IMR-90 (cell line): ENCODE measurements at regions not wholly inside any gene's neighbourhood (a gene's known extent, or its start where the extent isn't known, plus 50 kb on each side); places are given as distances from the start of the nearest gene placed in this dataset.

Source experiments
- ATAC-seq: fragments of 200-7000 bp; cut with Tn5 transposase; 2 replicates; pipeline ENCODE4 v1.9.1; 2020; ENCODE audit warnings: low read depth, mild to moderate bottlenecking, moderate library complexity
- BruUV-seq: library from RNA; stranded (reverse); fragments of 400-500 nt; replicated peaks from 2 replicates; lab custom pipeline; 2021; lab: Mats Ljungman, UMichigan
- CTCF ChIA-PET: fragments of 300-600 bp; formaldehyde crosslinking; extraction: SDS; loops from one replicate; lab custom pipeline; 2021; ENCODE audit warnings: antibody characterized with exemption; lab: Yijun Ruan, JAX
- POLR2A ChIA-PET: fragments of 300-600 bp; sonication (Branson Sonifier 250); formaldehyde crosslinking; loops from one replicate; lab custom pipeline; 2022; ENCODE audit warnings: antibody characterized with exemption; ENCODE audit not compliant: unreplicated experiment; lab: Charles Lee
- DNase-seq: peaks from one replicate; pipeline ENCODE4 v3.0.0; 2013
- H2AFZ ChIP-seq: replicated peaks from 2 replicates; pipeline ENCODE3; 2013; ENCODE audit warnings: low read length, mild to moderate bottlenecking; ENCODE audit not compliant: poor library complexity
- H2AK5ac ChIP-seq: 2 replicates; pipeline ENCODE4 v1.6.1; 2013; ENCODE audit warnings: low read depth, low read length, inconsistent platforms
- H2AK9ac ChIP-seq: replicated peaks from 2 replicates; pipeline ENCODE3; 2013; ENCODE audit warnings: mild to moderate bottlenecking, low read depth, low read length, moderate library complexity; ENCODE audit not compliant: poor library complexity
- H2BK120ac ChIP-seq: 2 replicates; pipeline ENCODE4 v1.6.1; 2013; ENCODE audit warnings: low read depth, low read length, inconsistent platforms
- H2BK15ac ChIP-seq: 3 replicates; pipeline ENCODE4 v1.6.1; 2013; ENCODE audit warnings: low read depth, low read length, inconsistent platforms
- H2BK20ac ChIP-seq: 2 replicates; pipeline ENCODE4 v1.6.1; 2013; ENCODE audit warnings: low read depth, mild to moderate bottlenecking, inconsistent platforms, low read length, moderate library complexity
- H2BK5ac ChIP-seq: 2 replicates; pipeline ENCODE4 v1.6.1; 2013; ENCODE audit warnings: mild to moderate bottlenecking, low read depth, low read length, inconsistent platforms; ENCODE audit not compliant: poor library complexity, severe bottlenecking
- H3K14ac ChIP-seq: replicated peaks from 2 replicates; pipeline ENCODE4 v1.6.1; 2013; ENCODE audit warnings: low read depth, low read length, inconsistent platforms
- H3K18ac ChIP-seq: 2 replicates; pipeline ENCODE4 v1.6.1; 2013; ENCODE audit warnings: low read depth, low read length, control low read depth
- H3K23ac ChIP-seq: 2 replicates; pipeline ENCODE4 v1.6.1; 2013; ENCODE audit warnings: low read depth, low read length, inconsistent platforms
- H3K27ac ChIP-seq: 2 replicates; pipeline ENCODE4 v1.5.1; 2013; ENCODE audit warnings: mild to moderate bottlenecking, control low read depth, low read length; ENCODE audit not compliant: insufficient read depth
- H3K27me3 ChIP-seq: 2 replicates; pipeline ENCODE4 v1.6.1; 2013; ENCODE audit warnings: low read length; ENCODE audit not compliant: control insufficient read depth, insufficient read depth
- H3K36me3 ChIP-seq: 2 replicates; pipeline ENCODE4 v1.6.1; 2013; ENCODE audit warnings: low read length, mixed read lengths; ENCODE audit not compliant: control insufficient read depth, insufficient read depth
- H3K4ac ChIP-seq: 2 replicates; pipeline ENCODE4 v1.6.1; 2013; ENCODE audit warnings: low read depth, low read length, inconsistent platforms
- H3K4me1 ChIP-seq: 2 replicates; pipeline ENCODE4 v1.6.1; 2013; ENCODE audit warnings: low read length, mixed read lengths; ENCODE audit not compliant: control insufficient read depth, insufficient read depth
- H3K4me2 ChIP-seq: 2 replicates; pipeline ENCODE4 v1.6.1; 2013; ENCODE audit warnings: low read depth, mild to moderate bottlenecking, control low read depth, low read length, moderate library complexity
- H3K4me3 ChIP-seq: 2 replicates; pipeline ENCODE4 v1.5.1; 2013; ENCODE audit warnings: low read depth, mild to moderate bottlenecking, control low read depth, low read length, moderate library complexity; ENCODE audit not compliant: insufficient read depth
- H3K56ac ChIP-seq: 2 replicates; pipeline ENCODE4 v1.6.1; 2013; ENCODE audit warnings: low read length, inconsistent platforms; ENCODE audit not compliant: insufficient read depth; ENCODE audit errors: extremely low read depth
- H3K79me1 ChIP-seq, 2 experiments: 2 replicates each; pipeline ENCODE4 v1.6.1; 2013; ENCODE audit warnings: low read length in 2 of 2, inconsistent platforms in 1 of 2, low read depth in 1 of 2
- H3K9ac ChIP-seq: 2 replicates; pipeline ENCODE4 v1.6.1; 2013; ENCODE audit warnings: low read depth, low read length, control low read depth
- H3K9me1 ChIP-seq: 2 replicates; pipeline ENCODE4 v1.6.1; 2013; ENCODE audit warnings: low read length, inconsistent platforms; ENCODE audit not compliant: insufficient read depth
- H3K9me3 ChIP-seq: 2 replicates; pipeline ENCODE4 v1.6.1; 2013; ENCODE audit warnings: low read length; ENCODE audit not compliant: control insufficient read depth, insufficient read depth
- H4K20me1 ChIP-seq: 2 replicates; pipeline ENCODE4 v1.6.1; 2013; ENCODE audit warnings: low read length, inconsistent platforms; ENCODE audit not compliant: insufficient read depth
- H4K5ac ChIP-seq: 2 replicates; pipeline ENCODE4 v1.6.1; 2013; ENCODE audit warnings: mild to moderate bottlenecking, low read depth, low read length, control low read depth
- H4K8ac ChIP-seq, 2 experiments: 2 replicates each; pipeline ENCODE4 v1.6.1; 2013; ENCODE audit warnings: low read depth in 2 of 2, low read length in 2 of 2, control low read depth in 1 of 2, inconsistent platforms in 1 of 2
- H4K91ac ChIP-seq: 2 replicates; pipeline ENCODE4 v1.6.1; 2013; ENCODE audit warnings: low read depth, low read length, inconsistent platforms; ENCODE audit not compliant: insufficient read depth
- BHLHE40 ChIP-seq: fragments of 150-350 bp; IDR thresholded peaks from 2 replicates; pipeline ENCODE4 v1.6.1; 2016; ENCODE audit warnings: mild to moderate bottlenecking, low read depth, low read length
- CEBPB ChIP-seq: IDR thresholded peaks from 2 replicates; pipeline ENCODE4 v1.6.1; 2012; ENCODE audit warnings: low read depth, low read length, improper control_type of control experiment
- CHD1 ChIP-seq: IDR thresholded peaks from 2 replicates; pipeline ENCODE4 v1.6.1; 2012; ENCODE audit warnings: low read depth, low read length, improper control_type of control experiment
- FOS ChIP-seq: fragments of 150-350 bp; IDR thresholded peaks from 2 replicates; pipeline ENCODE4 v1.6.1; 2016; ENCODE audit warnings: low read depth, low read length
- MAFK ChIP-seq: IDR thresholded peaks from 2 replicates; pipeline ENCODE4 v1.6.1; 2012; ENCODE audit warnings: low read depth, low read length, improper control_type of control experiment
- NFE2L2 ChIP-seq: fragments of 150-350 bp; IDR thresholded peaks from 2 replicates; pipeline ENCODE4 v1.6.1; 2016; ENCODE audit warnings: low read depth, mild to moderate bottlenecking, low read length
- RAD21 ChIP-seq: IDR thresholded peaks from 2 replicates; pipeline ENCODE4 v1.6.1; 2012; ENCODE audit warnings: low read length, improper control_type of control experiment
- RCOR1 ChIP-seq: IDR thresholded peaks from 2 replicates; pipeline ENCODE4 v1.6.1; 2012; ENCODE audit warnings: mild to moderate bottlenecking, low read length, improper control_type of control experiment; ENCODE audit not compliant: insufficient replicate concordance
- RFX5 ChIP-seq: IDR thresholded peaks from 2 replicates; pipeline ENCODE4 v1.8.0; 2012; ENCODE audit warnings: low read depth, mild to moderate bottlenecking, low read length, moderate library complexity
- USF2 ChIP-seq: fragments of 150-350 bp; IDR thresholded peaks from 2 replicates; pipeline ENCODE4 v1.6.1; 2017; ENCODE audit warnings: mild to moderate bottlenecking, antibody characterized with exemption, low read length, low read depth
- WGBS, 2 experiments: methylation state at CpG; one replicate each; pipeline versions ENCODE4 v1.1.5 to v1.1.7; 2013; ENCODE audit warnings: missing lambda C conversion rate in 2 of 2; ENCODE audit not compliant: insufficient read length in 1 of 2; ENCODE audit errors: extremely low coverage in 2 of 2; 5-methylcytosine and 5-hydroxymethylcytosine counted together
- dilution Hi-C: fragments of 300-500 bp; cut with HindIII; formaldehyde crosslinking; loops from one replicate; pipeline ENCODE4 v1.14.3; 2018; ENCODE audit warnings: low sequenced_read_pairs; ENCODE audit not compliant: unreplicated experiment
- in situ Hi-C: fragments of 300-500 bp; cut with MboI; formaldehyde crosslinking; loops from 3 replicates; pipeline ENCODE4 v1.14.3; 2019; ENCODE audit warnings: low sequenced_read_pairs, inconsistent platforms, mixed read lengths
- intact Hi-C: fragments of 100-400 bp; cut with micrococcal nuclease; formaldehyde crosslinking; loops from 2 replicates; pipeline ENCODE4 v1.10.0; 2022
- TF ChIP-seq, protein P1 (sequence below): fragments of 150-350 bp; IDR thresholded peaks from 2 replicates; pipeline ENCODE4 v1.6.1; 2016; ENCODE audit warnings: low read depth, mild to moderate bottlenecking, low read length, moderate library complexity, borderline replicate concordance

DNA sequence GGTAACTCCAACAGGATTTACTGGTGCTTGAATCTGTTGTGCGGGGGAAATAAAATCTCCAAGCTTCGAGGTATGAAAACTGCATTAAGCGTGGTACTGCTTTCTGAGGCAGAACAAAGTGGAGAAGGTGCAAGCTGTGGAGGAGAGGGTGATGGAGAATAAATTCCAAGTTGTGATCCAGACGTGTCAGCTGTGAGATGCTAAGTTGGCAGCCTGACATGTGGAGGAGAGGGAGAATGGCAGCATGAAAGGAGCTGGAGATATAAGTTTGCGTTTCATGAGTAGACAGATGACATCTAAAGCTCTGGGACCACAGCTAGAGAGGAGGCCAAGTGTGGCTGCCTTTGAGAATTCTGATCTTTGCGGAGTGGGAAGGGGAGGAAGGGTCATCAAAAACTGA, 411.8 kb downstream of the FBXO15 start:
- no peak overlapping the region for H2AFZ ChIP-seq
- H3K23ac ChIP-seq, result no peak overlapping the region
- H2BK5ac ChIP-seq, result no peak overlapping the region
- H3K4me1 ChIP-seq, result peaks cover 1% of the 10 kb centered on the region; the same call in 1 of the 2 replicates
- no peaks in the 10 kb centered on the region for H4K20me1 ChIP-seq
- no peak overlapping the region for H3K27ac ChIP-seq
- no peaks in the 10 kb centered on the region for H3K27me3 ChIP-seq
- H4K5ac ChIP-seq, result peak overlapping the region; percentile 54; the same call in 1 of the 2 replicates
- no peak overlapping the region for H2BK20ac ChIP-seq
- no peak for DNase-seq
- ChIA-PET CTCF (no interaction called here), POLR2A (interaction anchor here (0.6 kb wide), 1 partner anchor 551 kb away, joined by 3 read pairs; no protein-coding TSS in a partner anchor)
- H3K4me3 ChIP-seq, result no peak overlapping the region
- no peak overlapping the region for H4K8ac ChIP-seq
- dilution Hi-C loops (no loop called here), intact Hi-C loops (no loop called here), in situ Hi-C loops (no loop called here)
- peak overlapping the region; percentile 18; the same call in 1 of the 2 replicates for H2BK120ac ChIP-seq
- no peak overlapping the region for H3K56ac ChIP-seq
- H3K9me3 ChIP-seq, result no peaks in the 10 kb centered on the region
- H2BK15ac ChIP-seq, result 0 out of 3 replicates have a peak overlapping the region, but pooled peaks have one; percentile 12
- H3K9me1 ChIP-seq, result no peaks in the 10 kb centered on the region
- no peak for ATAC-seq
- H2AK5ac ChIP-seq, result no peak overlapping the region; the same call in 1 of the 2 replicates
- no peak overlapping the region; the same call in 1 of the 2 replicates for H4K91ac ChIP-seq
- no peak overlapping the region for H2AK9ac ChIP-seq
- no peak overlapping the region for H3K4me2 ChIP-seq
- H3K9ac ChIP-seq, result no peak overlapping the region
- BruUV-seq, result no TSS peak
- no peaks in the 10 kb centered on the region for H3K36me3 ChIP-seq
- no peak overlapping the region; the same call in 1 of the 2 replicates for H3K14ac ChIP-seq
- 0 out of 2 replicates have a peak overlapping the region, but pooled peaks have one; percentile 14 for H3K4ac ChIP-seq
- peak overlapping the region; percentile 29; the same call in 1 of the 2 replicates for H3K18ac ChIP-seq
- no peak for TF ChIP-seq BHLHE40
- no peak for TF ChIP-seq RAD21
- TF ChIP-seq MAFK, result no peak
- no peak for TF ChIP-seq CHD1
- TF ChIP-seq USF2, result no peak
- no peak for TF ChIP-seq FOS
- TF ChIP-seq, protein P1, sequence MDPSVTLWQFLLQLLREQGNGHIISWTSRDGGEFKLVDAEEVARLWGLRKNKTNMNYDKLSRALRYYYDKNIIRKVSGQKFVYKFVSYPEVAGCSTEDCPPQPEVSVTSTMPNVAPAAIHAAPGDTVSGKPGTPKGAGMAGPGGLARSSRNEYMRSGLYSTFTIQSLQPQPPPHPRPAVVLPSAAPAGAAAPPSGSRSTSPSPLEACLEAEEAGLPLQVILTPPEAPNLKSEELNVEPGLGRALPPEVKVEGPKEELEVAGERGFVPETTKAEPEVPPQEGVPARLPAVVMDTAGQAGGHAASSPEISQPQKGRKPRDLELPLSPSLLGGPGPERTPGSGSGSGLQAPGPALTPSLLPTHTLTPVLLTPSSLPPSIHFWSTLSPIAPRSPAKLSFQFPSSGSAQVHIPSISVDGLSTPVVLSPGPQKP, result no peak
- TF ChIP-seq RFX5, result no peak
- no peak for TF ChIP-seq RCOR1
- TF ChIP-seq CEBPB, result no peak
- no peak for TF ChIP-seq NFE2L2
- 96% methylated on average over 5 of the region's 6 CpGs; no CpG with 5 or more reads in 1 of the 2 experiments for WGBS, 2 experiments
- no peaks in the 10 kb centered on the region for H3K79me1 ChIP-seq
